HCT116 (cell line): ENCODE measurements at regions not wholly inside any gene's neighbourhood (a gene's known extent, or its start where the extent isn't known, plus 50 kb on each side); places are given as distances from the start of the nearest gene placed in this dataset.

ENCODE experiments used
- ATAC-seq: fragments of 200-7000 bp; cut with Tn5 transposase; 2 replicates; pipeline ENCODE4 v1.9.1; 2020; ENCODE audit warnings: mild to moderate bottlenecking, moderate library complexity
- BruUV-seq: library from RNA; stranded (reverse); fragments of 400-500 nt; replicated peaks from 2 replicates; lab custom pipeline; 2021; lab: Mats Ljungman, UMichigan
- CTCF ChIA-PET: fragments of 300-600 bp; sonication (Branson Sonifier 250); formaldehyde crosslinking; loops from one replicate; lab custom pipeline; 2021; ENCODE audit warnings: antibody characterized with exemption; lab: Charles Lee
- POLR2A ChIA-PET: fragments of 300-600, 350-600 bp; sonication (Branson Sonifier 250); formaldehyde crosslinking; loops from one replicate; lab custom pipeline; 2021; ENCODE audit warnings: antibody characterized with exemption; lab: Charles Lee
- RAD21 ChIA-PET, 2 experiments: fragments of 300-600 bp; sonication (Branson Sonifier 250); formaldehyde crosslinking; loops; one replicate each; lab custom pipeline; 2023; ENCODE audit warnings: low total read pairs in 2 of 2; ENCODE audit not compliant: uncharacterized antibody in 2 of 2, unreplicated experiment in 2 of 2, low non-redundant PET in 1 of 2; lab: Charles Lee
- DNase-seq: peaks from one replicate; pipeline ENCODE4 v3.0.0-alpha.2; 2010; ENCODE audit warnings: low read depth, low spot score
- H2AFZ ChIP-seq: fragments of 200-600 bp; shearing (Covaris generic), sonication (generic); 2 replicates; pipeline ENCODE4 v1.6.1; 2017; ENCODE audit warnings: low read depth, mixed run types, mixed read lengths, antibody characterized with exemption, low read length; ENCODE audit not compliant: poor library complexity, severe bottlenecking
- H3K27ac ChIP-seq: 2 replicates; pipeline ENCODE4 v1.5.1; 2012; ENCODE audit warnings: low read depth, low read length
- H3K27me3 ChIP-seq: fragments of 200-600 bp; sonication (generic); 2 replicates; pipeline ENCODE4 v1.6.1; 2016; ENCODE audit warnings: mixed run types, low read length, mixed read lengths; ENCODE audit not compliant: insufficient read depth
- H3K36me3 ChIP-seq, 2 experiments: fragments of 200-500 bp in 1 of 2; fragments of 200-600 bp in 1 of 2; sonication (Bioruptor generic) in 1 of 2; sonication (generic) in 1 of 2; 2 replicates each; pipeline versions ENCODE4 v1.5.1 to v1.6.1; 2014 to 2016; ENCODE audit warnings: low read length in 2 of 2, inconsistent platforms in 1 of 2, mixed read lengths in 1 of 2, mixed run types in 1 of 2; ENCODE audit not compliant: insufficient read depth in 2 of 2, control insufficient read depth in 1 of 2
- H3K4me1 ChIP-seq, 2 experiments: fragments of 200-600 bp in 1 of 2; sonication (generic) in 1 of 2; 2 replicates each; pipeline versions ENCODE4 v1.5.1 to v1.6.1; 2012 to 2017; ENCODE audit warnings: low read length in 2 of 2, inconsistent platforms in 1 of 2, mild to moderate bottlenecking in 1 of 2, mixed read lengths in 1 of 2, mixed run types in 1 of 2, moderate library complexity in 1 of 2; ENCODE audit not compliant: insufficient read depth in 2 of 2, control insufficient read depth in 1 of 2
- H3K4me2 ChIP-seq: fragments of 200-600 bp; sonication (generic); 2 replicates; pipeline ENCODE4 v1.6.1; 2017; ENCODE audit warnings: mixed run types, low read length, mixed read lengths
- H3K4me3 ChIP-seq, 2 experiments: fragments of 200-600 bp in 1 of 2; sonication (generic) in 1 of 2; replicated peaks in 1 of 2; 2 replicates each; pipeline ENCODE4 v1.5.1; 2011 to 2016; ENCODE audit warnings: low read length in 2 of 2, control low read depth in 1 of 2, low read depth in 1 of 2, mild to moderate bottlenecking in 1 of 2, mixed read lengths in 1 of 2, mixed run types in 1 of 2
- H3K79me2 ChIP-seq: fragments of 200-600 bp; sonication (generic); 2 replicates; pipeline ENCODE4 v1.6.1; 2017; ENCODE audit warnings: mild to moderate bottlenecking, mixed run types, low read length, moderate library complexity, mixed read lengths; ENCODE audit not compliant: insufficient read depth
- H3K9ac ChIP-seq: fragments of 200-600 bp; sonication (generic); 2 replicates; pipeline ENCODE4 v1.6.1; 2016; ENCODE audit warnings: low read length, mixed read lengths
- H3K9me2 ChIP-seq: fragments of 200-600 bp; sonication (generic), shearing (Covaris generic); 2 replicates; pipeline ENCODE4 v1.6.1; 2017; ENCODE audit warnings: mixed run types, mild to moderate bottlenecking, moderate library complexity; ENCODE audit not compliant: insufficient read depth
- H3K9me3 ChIP-seq, 2 experiments: fragments of 200-500 bp in 1 of 2; fragments of 200-600 bp in 1 of 2; sonication (Bioruptor generic) in 1 of 2; sonication (generic) in 1 of 2; 2 replicates each; pipeline ENCODE4 v1.6.1; 2014 to 2017; ENCODE audit warnings: low read length in 2 of 2, mixed read lengths in 2 of 2, inconsistent platforms in 1 of 2, low read depth in 1 of 2, mild to moderate bottlenecking in 1 of 2, mixed run types in 1 of 2, moderate library complexity in 1 of 2; ENCODE audit not compliant: control insufficient read depth in 1 of 2, insufficient read depth in 1 of 2
- H4K20me1 ChIP-seq: fragments of 200-600 bp; sonication (generic), shearing (Covaris generic); 2 replicates; pipeline ENCODE4 v1.6.1; 2017; ENCODE audit warnings: mixed run types, mild to moderate bottlenecking, moderate library complexity; ENCODE audit not compliant: insufficient read depth
- ATF3 ChIP-seq: IDR thresholded peaks from 2 replicates; pipeline ENCODE4 v1.6.1; 2012
- EGR1 ChIP-seq: IDR thresholded peaks from 2 replicates; pipeline ENCODE4 v1.6.1; 2012; ENCODE audit warnings: low read depth
- ELF1 ChIP-seq: IDR thresholded peaks from 2 replicates; pipeline ENCODE4 v1.6.1; 2012; ENCODE audit warnings: low read depth, borderline replicate concordance
- EZH2 ChIP-seq: fragments of 200-600 bp; sonication (generic); IDR thresholded peaks from 2 replicates; pipeline ENCODE4 v1.6.1; 2017; ENCODE audit warnings: antibody characterized with exemption, mixed run types
- JUND ChIP-seq: IDR thresholded peaks from 2 replicates; pipeline ENCODE4 v1.6.1; 2012
- MAX ChIP-seq: IDR thresholded peaks from 2 replicates; pipeline ENCODE4 v1.6.1; 2012
- POLR2AphosphoS5 ChIP-seq: IDR thresholded peaks from 2 replicates; pipeline ENCODE4 v1.6.1; 2011; ENCODE audit warnings: mild to moderate bottlenecking, low read depth, low read length, moderate library complexity
- REST ChIP-seq: IDR thresholded peaks from 2 replicates; pipeline ENCODE4 v1.6.1; 2012; ENCODE audit warnings: low read depth
- SIN3A ChIP-seq: IDR thresholded peaks from 2 replicates; pipeline ENCODE4 v1.6.1; 2012; ENCODE audit warnings: low read depth
- SP1 ChIP-seq: IDR thresholded peaks from 2 replicates; pipeline ENCODE4 v1.6.1; 2012; ENCODE audit warnings: low read depth
- TCF7L2 ChIP-seq: IDR thresholded peaks from 2 replicates; pipeline ENCODE4 v1.7.0; 2011; ENCODE audit warnings: borderline replicate concordance, inconsistent platforms; ENCODE audit not compliant: insufficient read depth, insufficient read length; ENCODE audit errors: extremely low read depth
- ZBTB33 ChIP-seq: IDR thresholded peaks from 2 replicates; pipeline ENCODE4 v1.6.1; 2011; ENCODE audit warnings: mild to moderate bottlenecking, low read length, moderate library complexity; ENCODE audit not compliant: insufficient replicate concordance; ENCODE audit errors: extremely low read depth
- ZNF274 ChIP-seq: fragments of 200-500 bp; sonication (Bioruptor generic); IDR thresholded peaks from 2 replicates; pipeline ENCODE4 v1.6.1; 2014; ENCODE audit warnings: mild to moderate bottlenecking, low read depth, low read length, inconsistent platforms
- intact Hi-C: fragments of 100-400 bp; cut with micrococcal nuclease; formaldehyde crosslinking; loops from 2 replicates; pipeline ENCODE4 v1.10.0; 2022

GRCh38 chr20:40434122-40434521, 254.9 kb downstream of the MAFB start:
- H3K9ac ChIP-seq, result no peak overlapping the region
- no peaks in the 10 kb centered on the region for H4K20me1 ChIP-seq
- no peak overlapping the region for H3K27ac ChIP-seq
- BruUV-seq, result no TSS peak
- H3K4me3 ChIP-seq, result no peak overlapping the region
- peaks cover 0 to 6% of the 10 kb centered on the region in 2 experiments; a peak in 1 of 4 replicates for H3K4me1 ChIP-seq
- ChIA-PET CTCF (no interaction called here), RAD21 (no interaction called here), POLR2A (no interaction called here)
- H3K9me3 ChIP-seq, result no peaks in the 10 kb centered on the region
- no peak for ATAC-seq
- H2AFZ ChIP-seq, result no peak overlapping the region
- intact Hi-C loops, result no loop called here
- no peaks in the 10 kb centered on the region for H3K9me2 ChIP-seq
- no peak for DNase-seq
- no peak for TF ChIP-seq EGR1
- TF ChIP-seq ELF1, result no peak
- no peak for TF ChIP-seq SP1
- no peaks in the 10 kb centered on the region for H3K79me2 ChIP-seq
- no peaks in the 10 kb centered on the region for H3K36me3 ChIP-seq
- no peak overlapping the region for H3K4me2 ChIP-seq
- 0 out of 2 replicates have a peak, but pooled peaks cover 5% of the 10 kb centered on the region for H3K27me3 ChIP-seq

- POLR2A ChIA-PET, result interaction anchor here (0.6 kb wide), 1 partner anchor 85 kb away, joined by 3 read pairs; no protein-coding TSS in a partner anchor
- RAD21 ChIA-PET, result no interaction called here
- no peaks in the 10 kb centered on the region for H3K9me2 ChIP-seq
- peaks cover 0 to 6% of the 10 kb centered on the region in 2 experiments; a peak in 1 of 4 replicates for H3K4me1 ChIP-seq
- intact Hi-C loops, result no loop called here
- no peak overlapping the region for H2AFZ ChIP-seq
- no peaks in the 10 kb centered on the region for H4K20me1 ChIP-seq
- 0 out of 2 replicates have a peak, but pooled peaks cover 5% of the 10 kb centered on the region for H3K27me3 ChIP-seq
- no peak overlapping the region for H3K9ac ChIP-seq
- DNase-seq, result no peak
- H3K4me2 ChIP-seq, result no peak overlapping the region
- no peak overlapping the region for H3K27ac ChIP-seq
- H3K4me3 ChIP-seq, result no peak overlapping the region
- no peak for ATAC-seq
- H3K79me2 ChIP-seq, result no peaks in the 10 kb centered on the region
- CTCF ChIA-PET, result no interaction called here
- no peaks in the 10 kb centered on the region for H3K36me3 ChIP-seq
- no TSS peak for BruUV-seq
- H3K9me3 ChIP-seq, result no peaks in the 10 kb centered on the region
- TF ChIP-seq REST (no peak), JUND (no peak), ATF3 (no peak), SP1 (no peak), ELF1 (no peak), SIN3A (no peak), POLR2AphosphoS5 (no peak), TCF7L2 (no peak), MAX (no peak), EZH2 (no peak), ZBTB33 (no peak), ZNF274 (no peak)
Observed at GRCh38 chr20:40433341-40433861, 255.6 kb downstream of the MAFB start.
